ENCODE measurements at regions not wholly inside any gene's neighbourhood (a gene's known extent, or its start where the extent isn't known, plus 50 kb on each side); places are given as distances from the start of the nearest gene placed in this dataset.
"Not testable (repeated sequence)": the region's sequence is repeated elsewhere in the genome, so short reads cannot be mapped to it uniquely, and the experiment has no call there.

- TF ChIP-seq IRF2 (CRISPR knock-in tag; IDR thresholded peaks at IDR 0.05); HDGF (IDR thresholded peaks at IDR 0.05); CBFB (CRISPR knock-in tag; IDR thresholded peaks at IDR 0.05); PREB (CRISPR knock-in tag; IDR thresholded peaks at IDR 0.05); ZBTB7A (IDR thresholded peaks at IDR 0.05; ENCODE audit: borderline replicate concordance, control insufficient read depth, low read depth, low read length); E2F1 (CRISPR knock-in tag; IDR thresholded peaks at IDR 0.05); RFX5 (IDR thresholded peaks at IDR 0.05; ENCODE audit: low read depth, low read length); ZBTB2 (IDR thresholded peaks at IDR 0.05); RAD21 (CRISPR knock-in tag; conservative IDR thresholded peaks at IDR 0.05 in 1 of 2, IDR thresholded peaks at IDR 0.05 in 1 of 2); CTCF (IDR thresholded peaks at IDR 0.05 in 2 of 3, conservative IDR thresholded peaks at IDR 0.05 in 1 of 3; ENCODE audit: insufficient read depth in 2 of 3, low read depth in 1 of 3, low read length in 3 of 3); POLR2A (conservative IDR thresholded peaks at IDR 0.05); JUNB (CRISPR knock-in tag; conservative IDR thresholded peaks at IDR 0.05): not testable (repeated sequence)
Observed at GRCh38 chr3:23144051-23144450, 59.1 kb upstream of the UBE2E2 start.
